HFFc6 (cell line): ENCODE measurements at regions not wholly inside any gene's neighbourhood (a gene's known extent, or its start where the extent isn't known, plus 50 kb on each side); places are given as distances from the start of the nearest gene placed in this dataset.

Experiments
- DNase-seq: peaks from one replicate; pipeline ENCODE4 v3.0.0-alpha.2; 2018
- H3K27ac Mint-ChIP-seq: 2 replicates; pipeline ENCODE4 v1.8.0; 2020; ENCODE audit warnings: mild to moderate bottlenecking, mixed read lengths
- H3K27me3 Mint-ChIP-seq: 2 replicates; pipeline ENCODE4 v1.8.0; 2021; ENCODE audit warnings: mild to moderate bottlenecking, moderate library complexity, mixed read lengths; ENCODE audit not compliant: insufficient read depth
- H3K36me3 Mint-ChIP-seq: 2 replicates; pipeline ENCODE4 v1.8.0; 2021; ENCODE audit warnings: low read depth, mixed read lengths
- H3K4me1 Mint-ChIP-seq: 2 replicates; pipeline ENCODE4 v1.8.0; 2020; ENCODE audit warnings: low read depth, mixed read lengths
- H3K4me3 Mint-ChIP-seq: 2 replicates; pipeline ENCODE4 v1.8.0; 2020; ENCODE audit warnings: mild to moderate bottlenecking, moderate library complexity, mixed read lengths
- H3K9me3 Mint-ChIP-seq: 2 replicates; pipeline ENCODE4 v1.8.0; 2020; ENCODE audit warnings: mild to moderate bottlenecking, mixed read lengths
- CTCF ChIP-seq: fragments of 200-600 bp; sonication (generic); IDR thresholded peaks from 2 replicates; pipeline ENCODE4 v1.5.0; 2021; ENCODE audit warnings: antibody characterized with exemption, mild to moderate bottlenecking

GRCh38 chr7:124651136-124651535, 114.5 kb downstream of the GPR37 start:
- no peaks in the 10 kb centered on the region for H3K4me1 Mint-ChIP-seq
- no peak overlapping the region for H3K27ac Mint-ChIP-seq
- no peaks in the 10 kb centered on the region for H3K36me3 Mint-ChIP-seq
- no peak for TF ChIP-seq CTCF
- no peak for DNase-seq
- no peak overlapping the region for H3K4me3 Mint-ChIP-seq
- H3K9me3 Mint-ChIP-seq: peaks cover 25% of the 10 kb centered on the region
- H3K27me3 Mint-ChIP-seq: no peaks in the 10 kb centered on the region

- H3K36me3 Mint-ChIP-seq: no peaks in the 10 kb centered on the region
- no peak overlapping the region for H3K4me3 Mint-ChIP-seq
- H3K27ac Mint-ChIP-seq: no peak overlapping the region
- H3K9me3 Mint-ChIP-seq: peaks cover 34% of the 10 kb centered on the region
- DNase-seq: no peak
- no peaks in the 10 kb centered on the region for H3K27me3 Mint-ChIP-seq
- no peak for TF ChIP-seq CTCF
- no peaks in the 10 kb centered on the region for H3K4me1 Mint-ChIP-seq
These were observed 116.1 kb downstream of the GPR37 start for GRCh38 chr7:124649397-124650014.

GRCh38 chr7:124647630-124648306, 117.8 kb downstream of the GPR37 start:
- TF ChIP-seq CTCF: no peak
- no peak for DNase-seq
- H3K27ac Mint-ChIP-seq: no peak overlapping the region
- H3K27me3 Mint-ChIP-seq: no peaks in the 10 kb centered on the region
- no peaks in the 10 kb centered on the region for H3K4me1 Mint-ChIP-seq
- no peak overlapping the region for H3K4me3 Mint-ChIP-seq
- H3K36me3 Mint-ChIP-seq: no peaks in the 10 kb centered on the region
- H3K9me3 Mint-ChIP-seq: peaks cover 34% of the 10 kb centered on the region

- Mint-ChIP-seq H3K27me3 (no peaks in the 10 kb centered on the region), H3K4me3 (no peak overlapping the region), H3K27ac (no peak overlapping the region), H3K4me1 (no peaks in the 10 kb centered on the region), H3K36me3 (no peaks in the 10 kb centered on the region), H3K9me3 (peaks cover 37% of the 10 kb centered on the region)
- no peak for TF ChIP-seq CTCF
- DNase-seq: no peak
These were observed 119.9 kb downstream of the GPR37 start for GRCh38 chr7:124645704-124646103.

GRCh38 chr7:124643311-124643811, 122.2 kb downstream of the GPR37 start:
- H3K27ac Mint-ChIP-seq: no peak overlapping the region
- no peaks in the 10 kb centered on the region for H3K36me3 Mint-ChIP-seq
- DNase-seq: no peak
- H3K9me3 Mint-ChIP-seq: peaks cover 24% of the 10 kb centered on the region
- no peak for TF ChIP-seq CTCF
- H3K4me1 Mint-ChIP-seq: no peaks in the 10 kb centered on the region
- H3K4me3 Mint-ChIP-seq: no peak overlapping the region
- no peaks in the 10 kb centered on the region for H3K27me3 Mint-ChIP-seq
